H1 (cell line): ENCODE measurements at regions not wholly inside any gene's neighbourhood (a gene's known extent, or its start where the extent isn't known, plus 50 kb on each side); places are given as distances from the start of the nearest gene placed in this dataset.

ENCODE experiments used
- EGR1 ChIP-seq: IDR thresholded peaks from 2 replicates; pipeline ENCODE4 v1.6.1; 2011; ENCODE audit warnings: low read depth, low read length, borderline replicate concordance
- EP300 ChIP-seq, 2 experiments: IDR thresholded peaks; 1 replicate in 1 of 2; 2 replicates in 1 of 2; pipeline ENCODE4 v1.6.1; 2011 to 2012; ENCODE audit warnings: low read depth in 2 of 2, low read length in 2 of 2, mild to moderate bottlenecking in 2 of 2, borderline replicate concordance in 1 of 2, inconsistent platforms in 1 of 2, moderate library complexity in 1 of 2
- EZH2 ChIP-seq: fragments of 200-600 bp; sonication (generic); IDR thresholded peaks from 2 replicates; pipeline ENCODE4 v1.7.1; 2012; ENCODE audit warnings: low read depth, mild to moderate bottlenecking, moderate library complexity, low read length, inconsistent platforms; ENCODE audit not compliant: severe bottlenecking
- GTF2F1 ChIP-seq: IDR thresholded peaks from 2 replicates; pipeline ENCODE4 v1.6.1; 2012; ENCODE audit warnings: low read depth, low read length, improper control_type of control experiment, borderline replicate concordance
- HDAC2 ChIP-seq, 2 experiments: fragments of 300-600 bp in 1 of 2; sonication (generic) in 1 of 2; IDR thresholded peaks; 2 replicates each; pipeline ENCODE4 v1.6.1; 2011 to 2012; ENCODE audit warnings: low read depth in 2 of 2, low read length in 2 of 2, mild to moderate bottlenecking in 2 of 2, moderate library complexity in 2 of 2, borderline replicate concordance in 1 of 2, inconsistent platforms in 1 of 2
- POLR2A ChIP-seq, 2 experiments: IDR thresholded peaks; 1 replicate in 1 of 2; 2 replicates in 1 of 2; pipeline ENCODE4 v1.6.1; 2011; ENCODE audit warnings: low read depth in 2 of 2, low read length in 2 of 2, mild to moderate bottlenecking in 2 of 2; ENCODE audit errors: control extremely low read depth in 1 of 2
- POLR2AphosphoS5 ChIP-seq: IDR thresholded peaks from 2 replicates; pipeline ENCODE4 v1.6.1; 2011; ENCODE audit warnings: low read depth, low read length
- SP4 ChIP-seq: IDR thresholded peaks from 2 replicates; pipeline ENCODE4 v1.6.1; 2012; ENCODE audit warnings: low read length, inconsistent platforms
- SRF ChIP-seq: IDR thresholded peaks from 2 replicates; pipeline ENCODE4 v1.6.1; 2011; ENCODE audit warnings: mild to moderate bottlenecking, low read depth, low read length, moderate library complexity
- TAF1 ChIP-seq: IDR thresholded peaks from 2 replicates; pipeline ENCODE4 v1.6.1; 2011; ENCODE audit warnings: mild to moderate bottlenecking, low read depth, low read length
- TF ChIP-seq, protein P1 (sequence below): IDR thresholded peaks from 2 replicates; pipeline ENCODE4 v1.6.1; 2012; ENCODE audit warnings: inconsistent platforms
- TF ChIP-seq, protein P2 (sequence below), 3 experiments: IDR thresholded peaks; 1 replicate in 2 of 3; 2 replicates in 1 of 3; pipeline versions ENCODE4 v1.5.1 to v1.6.1; 2011; ENCODE audit warnings: low read length in 3 of 3, mild to moderate bottlenecking in 3 of 3, inconsistent platforms in 2 of 3, low read depth in 1 of 3, moderate library complexity in 1 of 3; ENCODE audit not compliant: insufficient read depth in 1 of 3; ENCODE audit errors: control extremely low read depth in 1 of 3

DNA sequence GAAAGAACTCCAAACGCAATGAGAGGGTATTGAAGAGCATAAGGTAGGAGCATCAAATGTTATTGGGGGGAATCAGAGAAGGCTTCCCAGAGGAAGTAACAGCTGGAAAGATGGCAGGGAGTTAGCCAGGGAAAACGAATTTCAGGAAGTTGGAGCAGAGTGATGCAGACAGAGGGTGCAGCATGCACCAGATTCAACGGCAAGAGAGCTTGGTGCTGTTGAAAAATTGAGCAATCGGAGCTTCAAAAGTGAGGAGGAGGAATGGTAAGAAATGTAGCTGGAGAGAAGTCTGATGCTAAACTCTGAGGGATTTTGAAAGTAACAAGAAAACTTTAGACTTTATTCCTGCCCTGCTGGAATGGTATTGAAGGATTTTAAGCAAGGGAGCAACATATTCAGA is 541.0 kb upstream of the LMCD1 start:
- TF ChIP-seq, protein P1, sequence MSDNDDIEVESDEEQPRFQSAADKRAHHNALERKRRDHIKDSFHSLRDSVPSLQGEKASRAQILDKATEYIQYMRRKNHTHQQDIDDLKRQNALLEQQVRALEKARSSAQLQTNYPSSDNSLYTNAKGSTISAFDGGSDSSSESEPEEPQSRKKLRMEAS, result no peak
- TF ChIP-seq EGR1 (no peak), EZH2 (no peak), EP300 (IDR thresholded peaks at IDR 0.05; ENCODE audit: borderline replicate concordance in 1 of 2, low read depth in 2 of 2, low read length in 2 of 2) (no peak), TAF1 (no peak), GTF2F1 (no peak), SRF (no peak), POLR2A (IDR thresholded peaks at IDR 0.05; ENCODE audit: control extremely low read depth in 1 of 2, low read depth in 2 of 2, low read length in 2 of 2) (no peak), SP4 (no peak), HDAC2 (IDR thresholded peaks at IDR 0.05; ENCODE audit: borderline replicate concordance in 1 of 2, low read depth in 2 of 2, low read length in 2 of 2) (no peak), POLR2AphosphoS5 (no peak)
- TF ChIP-seq, protein P2, sequence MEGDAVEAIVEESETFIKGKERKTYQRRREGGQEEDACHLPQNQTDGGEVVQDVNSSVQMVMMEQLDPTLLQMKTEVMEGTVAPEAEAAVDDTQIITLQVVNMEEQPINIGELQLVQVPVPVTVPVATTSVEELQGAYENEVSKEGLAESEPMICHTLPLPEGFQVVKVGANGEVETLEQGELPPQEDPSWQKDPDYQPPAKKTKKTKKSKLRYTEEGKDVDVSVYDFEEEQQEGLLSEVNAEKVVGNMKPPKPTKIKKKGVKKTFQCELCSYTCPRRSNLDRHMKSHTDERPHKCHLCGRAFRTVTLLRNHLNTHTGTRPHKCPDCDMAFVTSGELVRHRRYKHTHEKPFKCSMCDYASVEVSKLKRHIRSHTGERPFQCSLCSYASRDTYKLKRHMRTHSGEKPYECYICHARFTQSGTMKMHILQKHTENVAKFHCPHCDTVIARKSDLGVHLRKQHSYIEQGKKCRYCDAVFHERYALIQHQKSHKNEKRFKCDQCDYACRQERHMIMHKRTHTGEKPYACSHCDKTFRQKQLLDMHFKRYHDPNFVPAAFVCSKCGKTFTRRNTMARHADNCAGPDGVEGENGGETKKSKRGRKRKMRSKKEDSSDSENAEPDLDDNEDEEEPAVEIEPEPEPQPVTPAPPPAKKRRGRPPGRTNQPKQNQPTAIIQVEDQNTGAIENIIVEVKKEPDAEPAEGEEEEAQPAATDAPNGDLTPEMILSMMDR (IDR thresholded peaks at IDR 0.05; ENCODE audit: control extremely low read depth in 1 of 3, insufficient read depth in 1 of 3, low read depth in 1 of 3, low read length in 3 of 3), result no peak
